WTC11 (cell line): ENCODE measurements at regions not wholly inside any gene's neighbourhood (a gene's known extent, or its start where the extent isn't known, plus 50 kb on each side); places are given as distances from the start of the nearest gene placed in this dataset.
A peak's percentile ranks its signal among the peaks of the same experiment; 100 is the strongest.

Experiments
- ATAC-seq: fragments of 200-7000 bp; cut with Tn5 transposase; 2 replicates; pipeline ENCODE4 v1.10.0; 2021; ENCODE audit warnings: mild to moderate bottlenecking, moderate library complexity
- CTCF ChIA-PET: fragments of 300-600 bp; sonication (Branson Sonifier 250); formaldehyde crosslinking; loops from one replicate; lab custom pipeline; 2021; ENCODE audit warnings: antibody characterized with exemption; lab: Charles Lee
- POLR2A ChIA-PET: fragments of 350-600 bp; sonication (Branson Sonifier 250); formaldehyde crosslinking; loops from one replicate; lab custom pipeline; 2021; ENCODE audit warnings: antibody characterized with exemption; lab: Charles Lee
- DNase-seq: peaks from one replicate; pipeline ENCODE4 v3.0.0; 2021; ENCODE audit warnings: low spot score
- H3K27ac Mint-ChIP-seq: 2 replicates; pipeline ENCODE4 v1.8.0; 2021; ENCODE audit warnings: mixed read lengths
- H3K27me3 Mint-ChIP-seq: 2 replicates; pipeline ENCODE4 v1.8.0; 2021; ENCODE audit warnings: low read depth, mild to moderate bottlenecking, moderate library complexity, mixed read lengths
- H3K36me3 Mint-ChIP-seq: 2 replicates; pipeline ENCODE4 v1.8.0; 2021; ENCODE audit warnings: mixed read lengths
- H3K4me1 Mint-ChIP-seq: 2 replicates; pipeline ENCODE4 v1.8.0; 2022; ENCODE audit warnings: mixed read lengths
- H3K4me3 Mint-ChIP-seq: 2 replicates; pipeline ENCODE4 v1.8.0; 2021; ENCODE audit warnings: mild to moderate bottlenecking, moderate library complexity, mixed read lengths
- H3K9me3 Mint-ChIP-seq: 2 replicates; pipeline ENCODE4 v1.8.0; 2021; ENCODE audit warnings: mixed read lengths
- AR ChIP-seq: fragments of 250-450 bp; sonication (Bioruptor Pico); IDR thresholded peaks from 2 replicates; pipeline ENCODE4 v1.9.0; 2021; ENCODE audit warnings: mild to moderate bottlenecking
- ATF1 ChIP-seq: sonication (generic); formaldehyde crosslinking; IDR thresholded peaks from 2 replicates; pipeline ENCODE4 v1.8.1; 2023; ENCODE audit warnings: mild to moderate bottlenecking, moderate library complexity, missing genetic modification reagents
- CBFB ChIP-seq: sonication (generic); formaldehyde crosslinking; IDR thresholded peaks from 2 replicates; pipeline ENCODE4 v1.8.1; 2022; ENCODE audit warnings: mild to moderate bottlenecking, low read depth, missing genetic modification reagents
- CREB1 ChIP-seq: sonication (generic); formaldehyde crosslinking; IDR thresholded peaks from 2 replicates; pipeline ENCODE4 v1.8.0; 2023; ENCODE audit warnings: mild to moderate bottlenecking, missing genetic modification reagents
- E2F5 ChIP-seq: sonication (generic); formaldehyde crosslinking; IDR thresholded peaks from 2 replicates; pipeline ENCODE4 v1.8.1; 2022; ENCODE audit warnings: mild to moderate bottlenecking, moderate library complexity, missing genetic modification reagents
- GRHL2 ChIP-seq: fragments of 250-450 bp; sonication (Bioruptor Pico); IDR thresholded peaks from 2 replicates; pipeline ENCODE4 v1.8.0; 2022; ENCODE audit warnings: mild to moderate bottlenecking, moderate library complexity; ENCODE audit not compliant: insufficient replicate concordance, severe bottlenecking
- JUN ChIP-seq: sonication (generic); formaldehyde crosslinking; IDR thresholded peaks from 2 replicates; pipeline ENCODE4 v1.8.0; 2023; ENCODE audit warnings: mild to moderate bottlenecking, missing genetic modification reagents
- NFE2L1 ChIP-seq: sonication (generic); formaldehyde crosslinking; IDR thresholded peaks from 2 replicates; pipeline ENCODE4 v1.8.1; 2023; ENCODE audit warnings: missing genetic modification reagents
- NFYB ChIP-seq: sonication (generic); formaldehyde crosslinking; conservative IDR thresholded peaks from 2 replicates; pipeline ENCODE4 v1.8.0; 2022; ENCODE audit warnings: low read depth, missing genetic modification reagents
- TEAD1 ChIP-seq: sonication (generic); formaldehyde crosslinking; IDR thresholded peaks from 2 replicates; pipeline ENCODE4 v1.8.0; 2022; ENCODE audit warnings: mild to moderate bottlenecking, missing genetic modification reagents
- USF1 ChIP-seq: sonication (generic); formaldehyde crosslinking; IDR thresholded peaks from 2 replicates; pipeline ENCODE4 v1.8.0; 2022; ENCODE audit warnings: mild to moderate bottlenecking, missing genetic modification reagents
- ZNF138 ChIP-seq: sonication (generic); formaldehyde crosslinking; conservative IDR thresholded peaks from 2 replicates; pipeline ENCODE4 v1.8.1; 2022; ENCODE audit warnings: mild to moderate bottlenecking, moderate library complexity, missing genetic modification reagents
- ZNF232 ChIP-seq: sonication (generic); formaldehyde crosslinking; IDR thresholded peaks from 2 replicates; pipeline ENCODE4 v1.8.0; 2022; ENCODE audit warnings: mild to moderate bottlenecking, missing genetic modification reagents
- ZNF425 ChIP-seq: fragments of 250-450 bp; sonication (Bioruptor Pico); conservative IDR thresholded peaks from 2 replicates; pipeline ENCODE4 v1.9.0; 2021; ENCODE audit warnings: mild to moderate bottlenecking
- ZNF512 ChIP-seq: sonication (generic); formaldehyde crosslinking; IDR thresholded peaks from 2 replicates; pipeline ENCODE4 v1.8.1; 2022; ENCODE audit warnings: missing genetic modification reagents, borderline replicate concordance

- no peaks in the 10 kb centered on the region for H3K36me3 Mint-ChIP-seq
- no peaks in the 10 kb centered on the region for H3K27me3 Mint-ChIP-seq
- H3K9me3 Mint-ChIP-seq: no peaks in the 10 kb centered on the region
- DNase-seq: no peak
- ChIA-PET POLR2A (no interaction called here), CTCF (interaction anchor here (0.6 kb wide), 1 partner anchor 1763 kb away, joined by 8 read pairs; no protein-coding TSS in a partner anchor)
- H3K4me1 Mint-ChIP-seq: peaks cover 31% of the 10 kb centered on the region
- H3K27ac Mint-ChIP-seq: no peak overlapping the region; the same call in 1 of the 2 replicates
- ATAC-seq: no peak
- no peak for TF ChIP-seq ZNF232 (CRISPR knock-in tag)
- TF ChIP-seq E2F5 (CRISPR knock-in tag): no peak
- TF ChIP-seq NFE2L1 (CRISPR knock-in tag): no peak
- no peak for TF ChIP-seq ZNF138 (CRISPR knock-in tag)
- no peak for TF ChIP-seq JUN
- TF ChIP-seq CBFB: no peak
- H3K4me3 Mint-ChIP-seq: no peak overlapping the region
Measured at GRCh38 chr2:145909175-145909755, 1389.3 kb upstream of the ZEB2 start.

GRCh38 chr2:145906354-145906753, 1386.4 kb upstream of the ZEB2 start:
- no peak overlapping the region for H3K4me3 Mint-ChIP-seq
- H3K27ac Mint-ChIP-seq: peak overlapping the region; percentile 72
- ChIA-PET CTCF (no interaction called here), POLR2A (no interaction called here)
- peak; percentile 98 for ATAC-seq
- peak; percentile 16 for DNase-seq
- peaks cover 31% of the 10 kb centered on the region for H3K4me1 Mint-ChIP-seq
- TF ChIP-seq AR (CRISPR knock-in tag): no peak
- TF ChIP-seq ZNF138 (CRISPR knock-in tag): no peak
- no peak for TF ChIP-seq NFYB (CRISPR knock-in tag)
- TF ChIP-seq USF1: no peak
- no peak for TF ChIP-seq TEAD1 (CRISPR knock-in tag)
- no peak for TF ChIP-seq ZNF512 (CRISPR knock-in tag)
- no peak for TF ChIP-seq GRHL2
- H3K27me3 Mint-ChIP-seq: no peaks in the 10 kb centered on the region
- peaks cover 21% of the 10 kb centered on the region for H3K9me3 Mint-ChIP-seq
- peaks cover 20% of the 10 kb centered on the region for H3K36me3 Mint-ChIP-seq

GRCh38 chr2:145905371-145905770, 1385.5 kb upstream of the ZEB2 start:
- Mint-ChIP-seq H3K27ac (no peak overlapping the region), H3K4me1 (peaks cover 31% of the 10 kb centered on the region), H3K27me3 (no peaks in the 10 kb centered on the region), H3K4me3 (no peak overlapping the region), H3K9me3 (peaks cover 31% of the 10 kb centered on the region), H3K36me3 (peaks cover 28% of the 10 kb centered on the region)
- ChIA-PET CTCF (no interaction called here), POLR2A (no interaction called here)
- no peak for ATAC-seq
- no peak for DNase-seq
- TF ChIP-seq ATF1 (CRISPR knock-in tag): no peak
- TF ChIP-seq CREB1 (CRISPR knock-in tag): no peak
- TF ChIP-seq ZNF425 (CRISPR knock-in tag): no peak
- TF ChIP-seq ZNF512 (CRISPR knock-in tag): no peak
- TF ChIP-seq AR (CRISPR knock-in tag): no peak
- TF ChIP-seq TEAD1 (CRISPR knock-in tag): no peak
